ENCODE measurements at regions not wholly inside any gene's neighbourhood (a gene's known extent, or its start where the extent isn't known, plus 50 kb on each side); places are given as distances from the start of the nearest gene placed in this dataset.
A peak's percentile ranks its signal among the peaks of the same experiment; 100 is the strongest.
"Not testable (repeated sequence)": the region's sequence is repeated elsewhere in the genome, so short reads cannot be mapped to it uniquely, and the experiment has no call there.

DNA sequence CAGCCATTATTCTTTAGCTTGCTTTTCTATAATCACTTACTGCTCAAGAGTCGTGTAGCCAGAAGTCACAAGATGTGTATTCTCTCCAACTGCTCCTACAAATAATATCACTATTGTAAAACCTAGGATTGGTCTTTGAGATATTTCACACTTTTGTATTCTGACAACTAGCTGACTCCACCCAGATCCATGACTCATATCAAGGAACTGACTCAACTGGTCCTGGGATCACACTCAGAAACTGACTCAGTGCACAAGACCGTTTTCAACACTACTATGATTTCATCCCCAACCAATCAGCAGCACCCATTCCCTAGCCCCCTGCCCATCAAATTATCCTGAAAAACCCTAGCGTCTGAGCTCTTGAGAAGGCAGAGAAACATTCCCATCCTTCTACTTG is 56.5 kb upstream of the ORC5 start:
- TF ChIP-seq, protein P1, sequence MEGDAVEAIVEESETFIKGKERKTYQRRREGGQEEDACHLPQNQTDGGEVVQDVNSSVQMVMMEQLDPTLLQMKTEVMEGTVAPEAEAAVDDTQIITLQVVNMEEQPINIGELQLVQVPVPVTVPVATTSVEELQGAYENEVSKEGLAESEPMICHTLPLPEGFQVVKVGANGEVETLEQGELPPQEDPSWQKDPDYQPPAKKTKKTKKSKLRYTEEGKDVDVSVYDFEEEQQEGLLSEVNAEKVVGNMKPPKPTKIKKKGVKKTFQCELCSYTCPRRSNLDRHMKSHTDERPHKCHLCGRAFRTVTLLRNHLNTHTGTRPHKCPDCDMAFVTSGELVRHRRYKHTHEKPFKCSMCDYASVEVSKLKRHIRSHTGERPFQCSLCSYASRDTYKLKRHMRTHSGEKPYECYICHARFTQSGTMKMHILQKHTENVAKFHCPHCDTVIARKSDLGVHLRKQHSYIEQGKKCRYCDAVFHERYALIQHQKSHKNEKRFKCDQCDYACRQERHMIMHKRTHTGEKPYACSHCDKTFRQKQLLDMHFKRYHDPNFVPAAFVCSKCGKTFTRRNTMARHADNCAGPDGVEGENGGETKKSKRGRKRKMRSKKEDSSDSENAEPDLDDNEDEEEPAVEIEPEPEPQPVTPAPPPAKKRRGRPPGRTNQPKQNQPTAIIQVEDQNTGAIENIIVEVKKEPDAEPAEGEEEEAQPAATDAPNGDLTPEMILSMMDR (IDR thresholded peaks at IDR 0.05; ENCODE audit: insufficient read depth, low read depth, low read length) = no peak
- Histone ChIP-seq H3K36me3 (ENCODE audit: control insufficient read depth, insufficient read depth, low read length) (no peaks in the 10 kb centered on the region), H3K27me3 (ENCODE audit: control insufficient read depth, insufficient read depth, low read length) (no peaks in the 10 kb centered on the region), H3K4me3 (ENCODE audit: low read depth, low read length) (no peak overlapping the region)
- CTCF ChIA-PET = no interaction called here
- POLR2A ChIA-PET = no interaction called here
- no peak for DNase-seq (ENCODE audit: low read depth)

DNA sequence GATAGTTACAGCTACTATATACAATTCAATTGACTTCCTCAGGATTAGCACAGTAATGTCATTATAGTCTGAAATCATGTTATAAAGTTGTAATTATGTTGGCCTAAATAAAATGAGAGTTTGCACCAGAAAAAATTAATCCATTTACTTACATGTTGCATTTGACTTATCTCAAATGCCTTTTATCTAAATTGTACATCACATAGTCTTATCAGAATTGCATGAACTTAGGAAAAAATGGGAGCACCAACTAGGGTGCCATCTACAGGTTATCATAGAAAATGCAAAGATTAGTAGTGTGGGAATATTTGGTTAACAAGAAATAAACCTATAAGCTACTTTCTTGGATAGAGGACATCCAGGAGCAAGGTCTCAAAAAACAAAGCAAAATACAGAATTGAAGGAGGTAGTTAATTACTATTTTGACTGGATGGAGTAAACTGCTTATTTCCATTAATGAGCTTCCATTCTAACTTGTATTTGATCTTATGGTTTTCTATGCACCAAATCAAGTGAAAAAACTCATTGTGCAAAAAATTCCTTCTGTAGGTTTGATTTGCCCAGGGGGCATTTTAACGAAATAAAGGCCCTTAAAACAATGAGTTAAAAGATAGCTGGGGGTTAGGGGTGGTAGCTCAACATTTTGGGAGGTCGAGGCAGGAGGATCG is 60.0 kb upstream of the ORC5 start:
- Histone ChIP-seq H3K36me3 (ENCODE audit: control insufficient read depth, insufficient read depth, low read length) (no peaks in the 10 kb centered on the region), H3K27me3 (ENCODE audit: control insufficient read depth, insufficient read depth, low read length) (no peaks in the 10 kb centered on the region), H3K4me3 (ENCODE audit: low read depth, low read length) (no peak overlapping the region)
- DNase-seq (ENCODE audit: low read depth) = no peak
- POLR2A ChIA-PET = no interaction called here
- CTCF ChIA-PET = interaction anchor here (0.7 to 2.7 kb wide), 11 partner anchors 11 to 744 kb away, joined by 3 to 27 read pairs (median 4); partner anchors contain the start of gene ORC5
- TF ChIP-seq, protein P1 (IDR thresholded peaks at IDR 0.05; ENCODE audit: insufficient read depth, low read depth, low read length) = peak; percentile 57

GRCh38 chr7:104271948-104272347 is 56.5 kb upstream of the LHFPL3 start:
- no peak for DNase-seq (ENCODE audit: low read depth)
- no peaks in the 10 kb centered on the region for H3K27me3 ChIP-seq (ENCODE audit: control insufficient read depth, insufficient read depth, low read length)
- no peak overlapping the region for H3K4me3 ChIP-seq (ENCODE audit: low read depth, low read length)
- POLR2A ChIA-PET = no interaction called here
- no peaks in the 10 kb centered on the region for H3K36me3 ChIP-seq (ENCODE audit: control insufficient read depth, insufficient read depth, low read length)
- CTCF ChIA-PET = no interaction called here
- TF ChIP-seq, protein P1 (IDR thresholded peaks at IDR 0.05; ENCODE audit: insufficient read depth, low read depth, low read length) = no peak

GRCh38 chr7:104272767-104273384 is 55.5 kb upstream of the LHFPL3 start:
- ChIA-PET CTCF (interaction anchor here (0.6 to 1.8 kb wide), 4 partner anchors 42 to 1052 kb away, joined by 3 to 6 read pairs (median 3); no protein-coding TSS in a partner anchor), POLR2A (no interaction called here)
- Histone ChIP-seq H3K4me3 (ENCODE audit: low read depth, low read length) (no peak overlapping the region), H3K27me3 (ENCODE audit: control insufficient read depth, insufficient read depth, low read length) (no peaks in the 10 kb centered on the region), H3K36me3 (ENCODE audit: control insufficient read depth, insufficient read depth, low read length) (no peaks in the 10 kb centered on the region)
- no peak for DNase-seq (ENCODE audit: low read depth)
- TF ChIP-seq, protein P1 (IDR thresholded peaks at IDR 0.05; ENCODE audit: insufficient read depth, low read depth, low read length) = peak; percentile 60

- DNase-seq (ENCODE audit: low read depth) = no peak
- Histone ChIP-seq H3K27me3 (ENCODE audit: control insufficient read depth, insufficient read depth, low read length) (no peaks in the 10 kb centered on the region), H3K36me3 (ENCODE audit: control insufficient read depth, insufficient read depth, low read length) (no peaks in the 10 kb centered on the region), H3K4me3 (ENCODE audit: low read depth, low read length) (no peak overlapping the region)
- POLR2A ChIA-PET = no interaction called here
- CTCF ChIA-PET = no interaction called here
- TF ChIP-seq, protein P1 (IDR thresholded peaks at IDR 0.05; ENCODE audit: insufficient read depth, low read depth, low read length) = no peak
Measured at GRCh38 chr7:104275900-104276299, 52.5 kb upstream of the LHFPL3 start.

DNA sequence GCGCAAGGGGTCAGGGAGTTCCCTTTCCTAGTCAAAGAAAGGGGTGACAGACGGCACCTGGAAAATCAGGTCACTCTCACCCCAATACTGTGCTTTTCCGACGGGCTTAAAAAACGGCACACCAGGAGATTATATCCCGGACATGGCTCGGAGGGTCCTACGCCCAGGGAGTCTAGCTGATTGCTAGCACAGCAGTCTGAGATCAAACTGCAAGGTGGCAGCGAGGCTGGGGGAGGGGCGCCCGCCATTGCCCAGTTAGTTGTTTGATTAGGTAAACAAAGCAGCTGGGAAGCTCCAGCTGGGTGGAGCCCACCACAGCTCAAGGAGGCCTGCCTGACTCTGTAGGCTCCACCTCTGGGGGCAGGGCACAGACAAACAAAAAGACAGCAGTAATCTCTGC is 51.7 kb upstream of the LHFPL3 start:
- DNase-seq (ENCODE audit: low read depth); CTCF ChIA-PET; H3K4me3 ChIP-seq (ENCODE audit: low read depth, low read length); POLR2A ChIA-PET; H3K27me3 ChIP-seq (ENCODE audit: control insufficient read depth, insufficient read depth, low read length); H3K36me3 ChIP-seq (ENCODE audit: control insufficient read depth, insufficient read depth, low read length): not testable (repeated sequence)
